SU-DHL-6 (cell line): ENCODE measurements at regions not wholly inside any gene's neighbourhood (a gene's known extent, or its start where the extent isn't known, plus 50 kb on each side); places are given as distances from the start of the nearest gene placed in this dataset.

Source experiments
- CTCF ChIP-seq: fragments of 200-600 bp; sonication (generic); IDR thresholded peaks from one replicate; pipeline ENCODE4 v1.5.1; 2017; ENCODE audit warnings: antibody characterized with exemption, mild to moderate bottlenecking, low read length, moderate library complexity; ENCODE audit not compliant: insufficient read depth, poor library complexity, severe bottlenecking
- EZH2phosphoT487 ChIP-seq: fragments of 200-600 bp; sonication (generic), shearing (Covaris generic); conservative IDR thresholded peaks from 2 replicates; pipeline ENCODE4 v1.6.1; 2018; ENCODE audit warnings: mild to moderate bottlenecking, antibody characterized with exemption, low read length, moderate library complexity, mixed read lengths

GRCh38 chr13:61086087-61086486 lies 329.6 kb downstream of the PCDH20 start:
- TF ChIP-seq CTCF (no peak), EZH2phosphoT487 (no peak)
